Keratinocyte (primary cell): ENCODE measurements at regions not wholly inside any gene's neighbourhood (a gene's known extent, or its start where the extent isn't known, plus 50 kb on each side); places are given as distances from the start of the nearest gene placed in this dataset.

Source experiments
- EZH2 ChIP-seq: IDR thresholded peaks from one replicate; pipeline ENCODE4 v1.6.1; 2012; ENCODE audit warnings: inconsistent platforms, mild to moderate bottlenecking, low read length, moderate library complexity
- TF ChIP-seq, protein P1 (sequence below), 3 experiments: IDR thresholded peaks in 1 of 3; conservative IDR thresholded peaks in 1 of 3; optimal IDR thresholded peaks in 1 of 3; 2 replicates in 2 of 3; 3 replicates in 1 of 3; pipeline versions ENCODE3 to v1.5.1; 2011; ENCODE audit warnings: low read length in 3 of 3, mild to moderate bottlenecking in 3 of 3, moderate library complexity in 2 of 3, control low read depth in 1 of 3, inconsistent platforms in 1 of 3; ENCODE audit not compliant: insufficient read depth in 2 of 3; ENCODE audit errors: extremely low read depth in 1 of 3

DNA sequence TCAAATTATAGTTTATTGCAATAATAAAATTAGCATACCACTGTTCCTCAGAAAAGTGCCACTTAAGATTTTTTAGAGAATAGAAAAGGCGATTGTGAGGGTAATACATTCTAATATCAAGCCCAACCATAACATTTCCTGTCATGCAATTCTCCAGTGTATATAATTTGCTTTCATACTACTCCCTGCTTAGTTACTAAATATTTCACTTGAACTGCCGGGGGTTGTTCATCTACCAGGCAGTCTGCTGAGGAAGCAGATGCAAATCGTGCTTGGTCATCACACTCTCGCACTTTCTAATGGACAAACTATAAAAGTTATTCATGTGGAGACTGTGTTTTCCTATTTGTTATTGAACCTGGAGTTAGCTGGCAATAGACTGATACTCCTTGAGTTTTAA, 645.6 kb upstream of the CBLB start:
- TF ChIP-seq, protein P1, sequence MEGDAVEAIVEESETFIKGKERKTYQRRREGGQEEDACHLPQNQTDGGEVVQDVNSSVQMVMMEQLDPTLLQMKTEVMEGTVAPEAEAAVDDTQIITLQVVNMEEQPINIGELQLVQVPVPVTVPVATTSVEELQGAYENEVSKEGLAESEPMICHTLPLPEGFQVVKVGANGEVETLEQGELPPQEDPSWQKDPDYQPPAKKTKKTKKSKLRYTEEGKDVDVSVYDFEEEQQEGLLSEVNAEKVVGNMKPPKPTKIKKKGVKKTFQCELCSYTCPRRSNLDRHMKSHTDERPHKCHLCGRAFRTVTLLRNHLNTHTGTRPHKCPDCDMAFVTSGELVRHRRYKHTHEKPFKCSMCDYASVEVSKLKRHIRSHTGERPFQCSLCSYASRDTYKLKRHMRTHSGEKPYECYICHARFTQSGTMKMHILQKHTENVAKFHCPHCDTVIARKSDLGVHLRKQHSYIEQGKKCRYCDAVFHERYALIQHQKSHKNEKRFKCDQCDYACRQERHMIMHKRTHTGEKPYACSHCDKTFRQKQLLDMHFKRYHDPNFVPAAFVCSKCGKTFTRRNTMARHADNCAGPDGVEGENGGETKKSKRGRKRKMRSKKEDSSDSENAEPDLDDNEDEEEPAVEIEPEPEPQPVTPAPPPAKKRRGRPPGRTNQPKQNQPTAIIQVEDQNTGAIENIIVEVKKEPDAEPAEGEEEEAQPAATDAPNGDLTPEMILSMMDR (optimal IDR thresholded peaks at IDR 0.05 in 1 of 3, IDR thresholded peaks at IDR 0.05 in 1 of 3, conservative IDR thresholded peaks at IDR 0.05 in 1 of 3; ENCODE audit: extremely low read depth in 1 of 3, insufficient read depth in 2 of 3, low read length in 3 of 3) = no peak
- TF ChIP-seq EZH2 = no peak
